ENCODE measurements at regions not wholly inside any gene's neighbourhood (a gene's known extent, or its start where the extent isn't known, plus 50 kb on each side); places are given as distances from the start of the nearest gene placed in this dataset.

DNA sequence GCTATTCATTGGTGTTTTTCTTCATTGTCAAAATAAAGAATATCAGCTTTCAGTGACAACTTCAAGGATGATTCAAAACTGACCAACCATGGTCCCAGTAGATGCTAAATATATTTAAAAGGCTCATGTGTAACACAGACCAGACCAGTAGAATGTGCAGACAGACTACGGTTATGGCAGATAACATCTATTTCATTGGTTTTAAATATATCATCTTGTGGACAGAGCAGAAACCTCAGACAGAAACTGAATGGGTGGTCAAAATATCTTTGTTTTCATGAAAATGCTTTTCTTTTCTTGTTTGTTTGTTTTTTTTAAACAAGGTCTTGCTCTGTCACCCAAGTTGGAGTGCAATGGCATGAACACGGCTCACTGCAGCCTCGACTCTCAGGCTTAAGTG lies 107.4 kb upstream of the CREB1 start:
- Histone ChIP-seq H3K9me3 (ENCODE audit: control insufficient read depth in 2 of 2, insufficient read depth in 1 of 2, low read depth in 1 of 2, low read length in 1 of 2) (no peaks in the 10 kb centered on the region), H3K4me1 (ENCODE audit: control insufficient read depth in 2 of 2, insufficient read depth in 2 of 2, low read length in 1 of 2) (no peaks in the 10 kb centered on the region), H3K36me3 (ENCODE audit: control insufficient read depth in 2 of 2, insufficient read depth in 2 of 2, low read length in 1 of 2) (no peaks in the 10 kb centered on the region), H3K27ac (ENCODE audit: low read depth in 2 of 2, low read length in 1 of 2) (no peak overlapping the region), H3K27me3 (ENCODE audit: control insufficient read depth in 1 of 2, insufficient read depth in 2 of 2, low read length in 2 of 2) (peaks cover 0 to 3% of the 10 kb centered on the region in 2 donors), H3K4me3 (ENCODE audit: low read depth in 1 of 2, low read length in 2 of 2) (no peak overlapping the region)
- 85 to 93% methylated on average over 3 of the region's 3 CpGs for WGBS, 2 donors

DNA sequence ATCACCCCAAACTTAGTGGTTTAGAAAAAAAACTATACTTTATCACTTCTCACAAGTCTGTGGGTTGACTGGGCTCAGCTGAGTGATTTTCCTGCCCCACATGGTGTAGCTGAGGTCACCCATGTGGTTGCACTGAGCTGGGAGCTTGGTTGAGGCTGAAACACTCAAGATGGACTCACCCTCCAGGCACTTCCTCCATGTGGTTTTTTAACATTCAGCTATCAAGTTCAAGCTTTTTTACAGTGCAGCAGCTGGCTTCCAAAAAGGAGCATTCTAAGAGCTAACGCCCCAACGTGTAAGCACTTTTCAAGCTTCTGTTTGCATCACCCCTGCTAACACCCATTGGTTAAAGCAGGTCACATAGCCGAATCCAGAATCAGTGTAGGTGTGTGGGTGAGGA lies 105.9 kb upstream of the CREB1 start:
- H3K4me3 ChIP-seq (ENCODE audit: low read depth in 1 of 2, low read length in 2 of 2): no peak overlapping the region
- H3K4me1 ChIP-seq (ENCODE audit: control insufficient read depth in 2 of 2, insufficient read depth in 2 of 2, low read length in 1 of 2): no peaks in the 10 kb centered on the region
- 56 to 71% methylated on average over 3 of the region's 3 CpGs for WGBS, 2 donors
- no peak overlapping the region for H3K27ac ChIP-seq (ENCODE audit: low read depth in 2 of 2, low read length in 1 of 2)
- no peaks in the 10 kb centered on the region for H3K9me3 ChIP-seq (ENCODE audit: control insufficient read depth in 2 of 2, insufficient read depth in 1 of 2, low read depth in 1 of 2, low read length in 1 of 2)
- no peaks in the 10 kb centered on the region for H3K36me3 ChIP-seq (ENCODE audit: control insufficient read depth in 2 of 2, insufficient read depth in 2 of 2, low read length in 1 of 2)
- H3K27me3 ChIP-seq (ENCODE audit: control insufficient read depth in 1 of 2, insufficient read depth in 2 of 2, low read length in 2 of 2): peaks cover 0 to 3% of the 10 kb centered on the region in 2 donors

DNA sequence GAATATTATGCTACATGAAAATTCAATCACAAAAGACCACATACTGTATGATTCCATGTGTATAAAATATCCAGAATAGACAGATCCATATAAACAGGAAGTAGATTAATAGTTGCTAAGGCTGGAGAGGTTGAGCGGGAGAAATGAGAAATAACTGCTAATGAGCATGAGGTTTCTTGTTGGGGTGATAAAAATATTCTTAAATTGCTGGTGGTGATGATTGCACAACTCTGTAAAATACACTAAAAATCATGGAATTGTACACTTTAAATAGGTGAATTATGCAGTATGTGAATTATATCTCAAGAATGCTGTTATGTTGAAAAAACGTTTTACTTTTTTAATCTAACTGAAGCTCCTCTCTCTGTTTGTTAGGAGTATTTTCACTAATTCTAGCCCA lies 101.8 kb upstream of the CREB1 start:
- Histone ChIP-seq H3K4me3 (ENCODE audit: low read depth in 1 of 2, low read length in 2 of 2) (no peak overlapping the region), H3K36me3 (ENCODE audit: control insufficient read depth in 2 of 2, insufficient read depth in 2 of 2, low read length in 1 of 2) (no peaks in the 10 kb centered on the region), H3K4me1 (ENCODE audit: control insufficient read depth in 2 of 2, insufficient read depth in 2 of 2, low read length in 1 of 2) (no peaks in the 10 kb centered on the region), H3K27me3 (ENCODE audit: control insufficient read depth in 1 of 2, insufficient read depth in 2 of 2, low read length in 2 of 2) (no peaks in the 10 kb centered on the region), H3K27ac (ENCODE audit: low read depth in 2 of 2, low read length in 1 of 2) (no peak overlapping the region), H3K9me3 (ENCODE audit: control insufficient read depth in 2 of 2, insufficient read depth in 1 of 2, low read depth in 1 of 2, low read length in 1 of 2) (no peaks in the 10 kb centered on the region)
- 60 to 61% methylated on average over 2 of the region's 2 CpGs for WGBS, 2 donors

DNA sequence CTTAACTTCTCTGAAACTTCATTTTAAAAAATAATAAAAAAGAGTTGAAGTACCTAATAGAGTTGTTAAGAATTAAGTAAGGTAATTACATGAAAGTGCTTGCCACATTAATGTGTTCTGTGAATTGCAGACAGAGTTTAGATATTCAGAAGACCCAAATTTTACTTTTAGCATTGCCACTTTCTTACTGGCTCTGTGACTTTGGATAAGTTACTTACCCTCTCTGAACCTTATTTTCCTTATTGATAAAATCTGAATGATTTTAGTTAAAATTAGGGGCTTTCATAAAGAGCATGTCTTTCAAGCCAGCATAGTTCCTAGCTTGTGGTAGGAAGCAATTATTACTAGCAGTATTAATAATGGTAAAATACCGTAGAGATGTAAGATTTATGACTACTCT lies 101.2 kb upstream of the CREB1 start:
- 95 to 100% methylated on average over 1 of the region's 1 CpG for WGBS, 2 donors
- Histone ChIP-seq H3K27ac (ENCODE audit: low read depth in 2 of 2, low read length in 1 of 2) (no peak overlapping the region), H3K9me3 (ENCODE audit: control insufficient read depth in 2 of 2, insufficient read depth in 1 of 2, low read depth in 1 of 2, low read length in 1 of 2) (no peaks in the 10 kb centered on the region), H3K4me3 (ENCODE audit: low read depth in 1 of 2, low read length in 2 of 2) (no peak overlapping the region), H3K27me3 (ENCODE audit: control insufficient read depth in 1 of 2, insufficient read depth in 2 of 2, low read length in 2 of 2) (no peaks in the 10 kb centered on the region), H3K36me3 (ENCODE audit: control insufficient read depth in 2 of 2, insufficient read depth in 2 of 2, low read length in 1 of 2) (no peaks in the 10 kb centered on the region), H3K4me1 (ENCODE audit: control insufficient read depth in 2 of 2, insufficient read depth in 2 of 2, low read length in 1 of 2) (no peaks in the 10 kb centered on the region)

GRCh38 chr2:207432453-207432852 lies 97.3 kb upstream of the CREB1 start:
- Histone ChIP-seq H3K9me3 (ENCODE audit: control insufficient read depth in 2 of 2, insufficient read depth in 1 of 2, low read depth in 1 of 2, low read length in 1 of 2) (no peaks in the 10 kb centered on the region), H3K4me3 (ENCODE audit: low read depth in 1 of 2, low read length in 2 of 2) (no peak overlapping the region), H3K27ac (ENCODE audit: low read depth in 2 of 2, low read length in 1 of 2) (no peak overlapping the region), H3K4me1 (ENCODE audit: control insufficient read depth in 2 of 2, insufficient read depth in 2 of 2, low read length in 1 of 2) (no peaks in the 10 kb centered on the region), H3K27me3 (ENCODE audit: control insufficient read depth in 1 of 2, insufficient read depth in 2 of 2, low read length in 2 of 2) (no peaks in the 10 kb centered on the region), H3K36me3 (ENCODE audit: control insufficient read depth in 2 of 2, insufficient read depth in 2 of 2, low read length in 1 of 2) (no peaks in the 10 kb centered on the region)
- 59 to 62% methylated on average over 3 of the region's 3 CpGs for WGBS, 2 donors

GRCh38 chr2:207434306-207434705 lies 95.5 kb upstream of the CREB1 start:
- no peak overlapping the region for H3K27ac ChIP-seq (ENCODE audit: low read depth in 2 of 2, low read length in 1 of 2)
- no peak overlapping the region for H3K4me3 ChIP-seq (ENCODE audit: low read depth in 1 of 2, low read length in 2 of 2)
- H3K36me3 ChIP-seq (ENCODE audit: control insufficient read depth in 2 of 2, insufficient read depth in 2 of 2, low read length in 1 of 2): no peaks in the 10 kb centered on the region
- peaks cover 0 to 3% of the 10 kb centered on the region in 2 donors for H3K4me1 ChIP-seq (ENCODE audit: control insufficient read depth in 2 of 2, insufficient read depth in 2 of 2, low read length in 1 of 2)
- H3K27me3 ChIP-seq (ENCODE audit: control insufficient read depth in 1 of 2, insufficient read depth in 2 of 2, low read length in 2 of 2): no peaks in the 10 kb centered on the region
- 38 to 57% methylated on average over 1 of the region's 1 CpG for WGBS, 2 donors
- no peaks in the 10 kb centered on the region for H3K9me3 ChIP-seq (ENCODE audit: control insufficient read depth in 2 of 2, insufficient read depth in 1 of 2, low read depth in 1 of 2, low read length in 1 of 2)

- Histone ChIP-seq H3K4me1 (ENCODE audit: control insufficient read depth in 2 of 2, insufficient read depth in 2 of 2, low read length in 1 of 2) (peaks cover 0 to 3% of the 10 kb centered on the region in 2 donors), H3K4me3 (ENCODE audit: low read depth in 1 of 2, low read length in 2 of 2) (no peak overlapping the region), H3K27me3 (ENCODE audit: control insufficient read depth in 1 of 2, insufficient read depth in 2 of 2, low read length in 2 of 2) (no peaks in the 10 kb centered on the region), H3K27ac (ENCODE audit: low read depth in 2 of 2, low read length in 1 of 2) (no peak overlapping the region), H3K9me3 (ENCODE audit: control insufficient read depth in 2 of 2, insufficient read depth in 1 of 2, low read depth in 1 of 2, low read length in 1 of 2) (no peaks in the 10 kb centered on the region), H3K36me3 (ENCODE audit: control insufficient read depth in 2 of 2, insufficient read depth in 2 of 2, low read length in 1 of 2) (no peaks in the 10 kb centered on the region)
- WGBS, 2 donors: 78 to 80% methylated on average over 4 of the region's 4 CpGs
These were observed 94.8 kb upstream of the CREB1 start for GRCh38 chr2:207434899-207435465.

- H3K27ac ChIP-seq (ENCODE audit: low read depth in 2 of 2, low read length in 1 of 2): no peak overlapping the region
- H3K4me3 ChIP-seq (ENCODE audit: low read depth in 1 of 2, low read length in 2 of 2): no peak overlapping the region
- H3K9me3 ChIP-seq (ENCODE audit: control insufficient read depth in 2 of 2, insufficient read depth in 1 of 2, low read depth in 1 of 2, low read length in 1 of 2): no peaks in the 10 kb centered on the region
- no peaks in the 10 kb centered on the region for H3K36me3 ChIP-seq (ENCODE audit: control insufficient read depth in 2 of 2, insufficient read depth in 2 of 2, low read length in 1 of 2)
- H3K27me3 ChIP-seq (ENCODE audit: control insufficient read depth in 1 of 2, insufficient read depth in 2 of 2, low read length in 2 of 2): no peaks in the 10 kb centered on the region
- WGBS, 2 donors: 71 to 81% methylated on average over 1 of the region's 1 CpG
- peaks cover 0 to 3% of the 10 kb centered on the region in 2 donors for H3K4me1 ChIP-seq (ENCODE audit: control insufficient read depth in 2 of 2, insufficient read depth in 2 of 2, low read length in 1 of 2)
These were observed 92.6 kb upstream of the CREB1 start for GRCh38 chr2:207437136-207437523.

DNA sequence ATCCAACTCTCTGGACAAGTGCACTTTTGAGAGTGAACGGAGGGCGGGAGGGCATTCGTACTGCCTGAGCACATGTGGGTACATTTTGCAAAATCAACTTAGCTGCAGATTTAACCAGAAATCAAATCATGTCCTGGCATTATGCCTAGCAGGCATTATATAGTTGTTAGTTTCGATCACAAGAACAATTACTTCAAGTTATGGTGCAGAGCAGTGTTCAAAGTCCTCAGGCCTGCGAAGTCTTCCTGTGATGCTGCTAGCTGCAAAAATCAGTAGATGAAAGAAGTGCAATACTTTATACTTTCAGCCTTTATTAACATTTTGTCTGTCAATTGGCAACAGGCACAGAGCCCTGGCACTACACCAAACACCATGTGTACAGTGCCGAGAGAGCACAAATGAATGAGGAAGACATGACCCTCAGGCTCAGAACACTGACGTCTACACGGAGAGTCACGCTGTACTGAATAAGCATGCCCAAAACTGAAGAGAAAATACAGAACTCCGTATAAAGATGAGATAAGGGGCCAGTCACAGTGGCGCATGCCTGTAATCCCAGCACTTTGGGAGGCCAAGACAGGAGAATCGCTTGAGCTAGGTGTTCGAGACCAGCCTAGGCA lies 92.1 kb upstream of the CREB1 start:
- Histone ChIP-seq H3K27ac (ENCODE audit: low read depth in 2 of 2, low read length in 1 of 2) (no peak overlapping the region), H3K36me3 (ENCODE audit: control insufficient read depth in 2 of 2, insufficient read depth in 2 of 2, low read length in 1 of 2) (no peaks in the 10 kb centered on the region), H3K9me3 (ENCODE audit: control insufficient read depth in 2 of 2, insufficient read depth in 1 of 2, low read depth in 1 of 2, low read length in 1 of 2) (no peaks in the 10 kb centered on the region), H3K4me1 (ENCODE audit: control insufficient read depth in 2 of 2, insufficient read depth in 2 of 2, low read length in 1 of 2) (peaks cover 0 to 3% of the 10 kb centered on the region in 2 donors), H3K4me3 (ENCODE audit: low read depth in 1 of 2, low read length in 2 of 2) (no peak overlapping the region), H3K27me3 (ENCODE audit: control insufficient read depth in 1 of 2, insufficient read depth in 2 of 2, low read length in 2 of 2) (no peaks in the 10 kb centered on the region)
- 54 to 58% methylated on average over 13 of the region's 13 CpGs for WGBS, 2 donors

DNA sequence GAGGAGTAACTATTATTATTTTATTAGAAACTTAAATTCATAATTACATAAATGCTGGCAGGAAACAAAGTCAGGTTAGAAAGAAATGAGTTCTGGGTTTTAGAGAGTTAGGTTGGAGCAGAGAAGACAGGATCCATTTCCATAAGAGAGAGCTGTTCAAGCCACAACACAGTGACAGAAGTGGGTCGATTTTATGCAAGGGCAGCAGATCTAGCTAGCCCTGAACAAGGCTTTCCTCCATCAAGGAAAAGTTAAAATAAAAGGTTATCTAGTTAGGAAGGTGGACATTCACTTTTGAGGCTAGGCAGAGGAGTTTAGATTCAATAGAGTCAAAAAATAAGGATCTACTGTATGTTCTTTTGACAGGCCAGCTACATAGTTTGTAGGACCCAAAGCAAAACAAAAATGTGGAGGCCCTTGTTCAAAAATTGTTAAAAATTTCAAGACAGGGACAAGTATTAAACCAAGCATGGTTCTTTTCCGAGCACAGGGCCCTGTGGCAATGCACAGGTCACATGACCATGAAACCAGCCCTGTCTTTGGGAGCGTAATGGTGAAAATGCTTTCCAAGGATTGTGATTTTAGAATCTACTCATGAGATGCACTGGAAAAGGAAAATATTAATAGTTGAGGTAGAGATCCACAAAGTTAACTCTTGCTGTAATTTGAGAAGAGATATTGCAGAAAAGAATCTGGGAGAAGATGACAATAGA lies 91.2 kb upstream of the CREB1 start:
- no peaks in the 10 kb centered on the region for H3K27me3 ChIP-seq (ENCODE audit: control insufficient read depth in 1 of 2, insufficient read depth in 2 of 2, low read length in 2 of 2)
- H3K9me3 ChIP-seq (ENCODE audit: control insufficient read depth in 2 of 2, insufficient read depth in 1 of 2, low read depth in 1 of 2, low read length in 1 of 2): no peaks in the 10 kb centered on the region
- peaks cover 0 to 3% of the 10 kb centered on the region in 2 donors for H3K4me1 ChIP-seq (ENCODE audit: control insufficient read depth in 2 of 2, insufficient read depth in 2 of 2, low read length in 1 of 2)
- WGBS, 2 donors: 90 to 91% methylated on average over 3 of the region's 3 CpGs
- no peak overlapping the region for H3K4me3 ChIP-seq (ENCODE audit: low read depth in 1 of 2, low read length in 2 of 2)
- no peak overlapping the region for H3K27ac ChIP-seq (ENCODE audit: low read depth in 2 of 2, low read length in 1 of 2)
- H3K36me3 ChIP-seq (ENCODE audit: control insufficient read depth in 2 of 2, insufficient read depth in 2 of 2, low read length in 1 of 2): no peaks in the 10 kb centered on the region
